Prostate gland (tissue), 2 donors: ENCODE measurements at regions not wholly inside any gene's neighbourhood (a gene's known extent, or its start where the extent isn't known, plus 50 kb on each side); places are given as distances from the start of the nearest gene placed in this dataset.

Experiments
- DNase-seq: peaks from one replicate; pipeline ENCODE4 v3.0.0-alpha.2; 2019; ENCODE audit warnings: low spot score
- H3K27ac ChIP-seq, 2 donors: fragments of 200-600 bp; sonication (generic); 2 replicates each; pipeline ENCODE4 v1.5.1; 2017 to 2019
- H3K27me3 ChIP-seq: fragments of 200-600 bp; sonication (generic); replicated peaks from 2 replicates; pipeline ENCODE4 v1.5.1; 2019; ENCODE audit not compliant: insufficient read depth
- H3K36me3 ChIP-seq, 2 donors: fragments of 200-600 bp; sonication (generic); 1 replicate in 1 of 2; 2 replicates in 1 of 2; pipeline versions ENCODE4 v1.5.1 to v1.8.1; 2017 to 2019
- H3K4me1 ChIP-seq: fragments of 200-600 bp; sonication (generic); replicated peaks from 2 replicates; pipeline ENCODE4 v1.5.1; 2019
- H3K4me3 ChIP-seq, 2 donors: fragments of 200-600 bp; sonication (generic); 2 replicates each; pipeline ENCODE4 v1.5.1; 2017 to 2019
- H3K9me3 ChIP-seq: fragments of 200-600 bp; sonication (generic); 2 replicates; pipeline ENCODE4 v1.5.1; 2017
- POLR2A ChIP-seq: fragments of 450-650 bp; IDR thresholded peaks from one replicate; pipeline ENCODE4 v1.6.1; 2016; ENCODE audit warnings: antibody characterized with exemption, mild to moderate bottlenecking
- POLR2AphosphoS5 ChIP-seq: sonication (generic); formaldehyde crosslinking; IDR thresholded peaks from one replicate; pipeline ENCODE4 v1.6.1; 2017; ENCODE audit warnings: antibody characterized with exemption
- WGBS: methylation state at CpG from one replicate; pipeline ENCODE4 v1.1.5; 2018; 5-methylcytosine and 5-hydroxymethylcytosine counted together
- intact Hi-C: fragments of 100-400 bp; cut with DNase I; formaldehyde crosslinking; loops from one replicate; pipeline ENCODE4 v1.14.2; 2022
- TF ChIP-seq, protein P1 (sequence below), 4 experiments: fragments of 200-600 bp in 2 of 4; fragments of 450-650 bp in 2 of 4; sonication (generic) in 2 of 4; IDR thresholded peaks; 1 replicate in 3 of 4; 2 replicates in 1 of 4; pipeline ENCODE4 v1.5.1; 2016 to 2019; ENCODE audit warnings: antibody characterized with exemption in 4 of 4, mild to moderate bottlenecking in 2 of 4, moderate library complexity in 2 of 4

DNA sequence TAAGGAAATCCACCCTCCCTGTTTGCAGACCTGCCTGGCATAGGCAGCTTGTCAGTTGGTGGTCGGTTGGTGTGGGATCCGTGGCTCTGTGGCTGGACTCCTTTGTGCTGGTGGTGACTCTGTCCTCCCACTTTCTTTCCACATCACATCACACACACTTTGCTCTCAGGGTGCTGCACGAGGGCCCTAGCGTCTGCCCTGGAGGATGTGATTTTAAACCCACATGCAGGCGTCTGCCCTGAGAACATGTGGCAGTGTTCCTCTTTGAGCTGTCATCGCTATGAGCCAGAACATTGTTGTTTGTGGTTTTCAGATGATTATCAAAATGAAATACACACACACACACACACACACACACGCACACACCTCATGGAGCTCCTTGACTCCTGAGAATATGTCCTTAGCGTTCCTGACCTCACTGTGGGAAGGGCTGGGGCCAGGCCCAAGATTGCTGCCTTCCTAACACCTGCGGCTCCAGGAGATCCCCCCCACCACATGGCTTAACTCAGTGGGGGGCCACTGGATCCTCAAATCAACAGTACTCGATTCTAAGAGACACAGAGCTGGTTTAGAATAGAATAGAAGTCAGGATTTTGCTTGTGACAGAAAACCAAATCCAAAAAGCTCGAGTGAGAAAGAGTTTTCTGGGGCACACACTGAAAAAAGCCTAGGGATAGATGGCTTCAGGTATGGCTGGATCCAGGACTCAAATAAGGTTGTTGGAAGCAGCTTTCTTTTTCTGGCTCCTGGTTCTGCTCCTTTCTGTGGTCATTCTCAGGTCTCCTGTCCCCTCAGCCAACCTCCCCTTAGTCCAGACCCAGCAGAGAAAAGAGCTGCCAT, 54.8 kb downstream of the RTP5 start:
- Histone ChIP-seq H3K4me3 (no peak overlapping the region), H3K36me3 (no peaks in the 10 kb centered on the region), H3K9me3 (no peaks in the 10 kb centered on the region), H3K4me1 (no peaks in the 10 kb centered on the region), H3K27me3 (no peaks in the 10 kb centered on the region), H3K27ac (no peak overlapping the region)
- intact Hi-C loops = no loop called here
- no peak for DNase-seq
- TF ChIP-seq POLR2AphosphoS5 (no peak), POLR2A (no peak)
- TF ChIP-seq, protein P1, sequence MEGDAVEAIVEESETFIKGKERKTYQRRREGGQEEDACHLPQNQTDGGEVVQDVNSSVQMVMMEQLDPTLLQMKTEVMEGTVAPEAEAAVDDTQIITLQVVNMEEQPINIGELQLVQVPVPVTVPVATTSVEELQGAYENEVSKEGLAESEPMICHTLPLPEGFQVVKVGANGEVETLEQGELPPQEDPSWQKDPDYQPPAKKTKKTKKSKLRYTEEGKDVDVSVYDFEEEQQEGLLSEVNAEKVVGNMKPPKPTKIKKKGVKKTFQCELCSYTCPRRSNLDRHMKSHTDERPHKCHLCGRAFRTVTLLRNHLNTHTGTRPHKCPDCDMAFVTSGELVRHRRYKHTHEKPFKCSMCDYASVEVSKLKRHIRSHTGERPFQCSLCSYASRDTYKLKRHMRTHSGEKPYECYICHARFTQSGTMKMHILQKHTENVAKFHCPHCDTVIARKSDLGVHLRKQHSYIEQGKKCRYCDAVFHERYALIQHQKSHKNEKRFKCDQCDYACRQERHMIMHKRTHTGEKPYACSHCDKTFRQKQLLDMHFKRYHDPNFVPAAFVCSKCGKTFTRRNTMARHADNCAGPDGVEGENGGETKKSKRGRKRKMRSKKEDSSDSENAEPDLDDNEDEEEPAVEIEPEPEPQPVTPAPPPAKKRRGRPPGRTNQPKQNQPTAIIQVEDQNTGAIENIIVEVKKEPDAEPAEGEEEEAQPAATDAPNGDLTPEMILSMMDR (IDR thresholded peaks at IDR 0.05) = no peak
- 84% methylated on average over 11 of the region's 11 CpGs for WGBS

DNA sequence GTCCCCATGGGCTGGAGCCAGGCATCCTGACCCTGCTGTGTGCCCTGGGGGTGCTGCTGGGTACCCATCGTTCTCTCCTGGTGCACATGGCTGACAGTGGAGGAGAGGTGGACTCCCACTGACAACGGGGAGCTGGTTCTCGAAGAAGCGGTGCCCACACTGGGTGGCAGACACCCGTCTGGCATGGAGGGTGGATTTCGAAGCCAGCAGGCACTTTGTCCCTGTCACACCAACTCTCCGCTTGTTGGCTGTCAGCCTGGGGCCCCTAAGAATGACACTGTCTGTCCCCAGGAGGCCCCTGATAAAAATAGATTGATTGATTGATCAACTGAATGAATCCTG, 55.4 kb downstream of the RTP5 start:
- no peaks in the 10 kb centered on the region for H3K4me1 ChIP-seq
- no peaks in the 10 kb centered on the region for H3K9me3 ChIP-seq
- no peaks in the 10 kb centered on the region for H3K36me3 ChIP-seq
- H3K27me3 ChIP-seq = no peaks in the 10 kb centered on the region
- TF ChIP-seq, protein P1 (IDR thresholded peaks at IDR 0.05) = no peak
- 87% methylated on average over 7 of the region's 7 CpGs for WGBS
- intact Hi-C loops = no loop called here
- H3K27ac ChIP-seq = no peak overlapping the region
- DNase-seq = no peak
- no peak overlapping the region for H3K4me3 ChIP-seq

DNA sequence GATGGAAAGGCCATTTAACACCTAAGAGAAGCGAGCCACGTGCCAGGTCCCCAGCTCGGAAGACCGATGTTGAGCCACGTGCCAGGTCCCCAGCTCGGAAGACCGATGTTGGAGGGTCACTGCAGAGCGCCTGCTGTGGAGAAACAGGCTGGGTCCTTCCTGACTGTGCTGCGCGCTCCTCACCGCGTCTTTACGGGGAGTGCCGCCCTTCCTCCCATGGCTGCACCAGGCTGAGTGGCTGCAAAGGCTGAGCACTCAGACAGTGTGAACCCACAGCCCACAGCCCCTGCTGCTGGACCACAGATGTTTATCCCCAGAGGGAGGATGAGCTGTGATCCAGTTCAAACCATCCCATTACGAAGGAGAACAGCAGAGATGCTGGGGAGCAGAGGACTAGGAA, 55.7 kb downstream of the RTP5 start:
- no peak overlapping the region for H3K27ac ChIP-seq
- H3K9me3 ChIP-seq = no peaks in the 10 kb centered on the region
- TF ChIP-seq, protein P1 (IDR thresholded peaks at IDR 0.05) = no peak
- no peak for TF ChIP-seq POLR2A
- TF ChIP-seq POLR2AphosphoS5 = no peak
- H3K4me3 ChIP-seq = no peak overlapping the region
- H3K36me3 ChIP-seq = no peaks in the 10 kb centered on the region
- no peak for DNase-seq
- no peaks in the 10 kb centered on the region for H3K27me3 ChIP-seq
- no peaks in the 10 kb centered on the region for H3K4me1 ChIP-seq
- intact Hi-C loops = no loop called here
- 93% methylated on average over 15 of the region's 15 CpGs for WGBS

DNA sequence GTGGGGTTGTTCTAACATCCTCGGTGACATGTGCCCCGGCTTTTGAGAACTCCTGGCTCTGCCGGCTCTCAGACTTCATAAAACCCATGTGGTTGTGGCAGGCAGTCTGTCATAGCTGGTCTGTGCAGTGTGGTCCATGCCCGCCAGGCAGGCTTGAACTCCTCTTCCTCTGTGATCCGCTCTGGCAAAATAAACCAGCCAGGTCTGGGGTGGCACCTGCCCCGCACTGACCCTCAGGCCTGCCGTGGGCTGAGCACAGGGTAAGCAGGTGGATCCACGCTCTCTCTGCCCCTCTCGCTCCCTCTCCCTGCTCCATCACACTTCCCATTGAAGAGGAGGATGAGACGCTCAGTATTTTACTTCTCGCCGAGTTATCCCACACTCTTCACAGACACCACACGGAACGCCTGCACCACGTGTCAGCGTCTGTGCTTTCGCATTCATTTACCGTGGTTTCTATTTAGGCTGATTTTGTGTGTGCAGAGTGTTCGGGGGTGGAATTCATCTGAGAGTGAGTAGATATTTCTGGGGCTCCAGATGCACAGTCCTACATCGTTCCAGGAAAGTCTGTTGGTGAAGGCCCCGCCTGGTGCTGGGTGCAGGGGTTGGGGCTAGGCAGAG, 56.4 kb downstream of the RTP5 start:
- WGBS = 75% methylated on average over 21 of the region's 21 CpGs
- intact Hi-C loops = no loop called here

More for the DNA sequence above, 56.4 kb downstream of the RTP5 start:
- H3K27me3 ChIP-seq = no peaks in the 10 kb centered on the region
- H3K4me1 ChIP-seq = no peaks in the 10 kb centered on the region
- H3K9me3 ChIP-seq = no peaks in the 10 kb centered on the region
- TF ChIP-seq, protein P1 (IDR thresholded peaks at IDR 0.05) = no peak
- TF ChIP-seq POLR2AphosphoS5 (no peak), POLR2A (no peak)
- H3K4me3 ChIP-seq = no peak overlapping the region
- H3K36me3 ChIP-seq = no peaks in the 10 kb centered on the region
- DNase-seq = no peak
- H3K27ac ChIP-seq = no peak overlapping the region
